KMS-11 (cell line): ENCODE measurements at regions not wholly inside any gene's neighbourhood (a gene's known extent, or its start where the extent isn't known, plus 50 kb on each side); places are given as distances from the start of the nearest gene placed in this dataset.

Experiments used
- H2AFZ ChIP-seq: fragments of 200-600 bp; sonication (generic); 2 replicates; pipeline ENCODE4 v1.6.1; 2016; ENCODE audit warnings: antibody characterized with exemption, mixed run types, low read depth
- H3K27ac ChIP-seq: fragments of 200-600 bp; sonication (generic); 2 replicates; pipeline ENCODE4 v1.6.1; 2016; ENCODE audit warnings: mild to moderate bottlenecking, mixed run types
- H3K27me3 ChIP-seq: fragments of 200-600 bp; sonication (generic); 2 replicates; pipeline ENCODE4 v1.6.1; 2017; ENCODE audit warnings: mild to moderate bottlenecking, low read depth, mixed run types, moderate library complexity; ENCODE audit not compliant: insufficient read depth
- H3K36me3 ChIP-seq: fragments of 200-600 bp; sonication (generic); 2 replicates; pipeline ENCODE4 v1.6.1; 2017; ENCODE audit warnings: mild to moderate bottlenecking, mixed run types; ENCODE audit not compliant: insufficient read depth
- H3K4me1 ChIP-seq: fragments of 200-600 bp; sonication (generic); 2 replicates; pipeline ENCODE4 v1.6.1; 2016; ENCODE audit warnings: mild to moderate bottlenecking, low read depth, mixed run types; ENCODE audit not compliant: poor library complexity, severe bottlenecking
- H3K4me2 ChIP-seq: fragments of 200-600 bp; sonication (generic); 2 replicates; pipeline ENCODE4 v1.7.0; 2016; ENCODE audit warnings: mild to moderate bottlenecking, mixed run types
- H3K4me3 ChIP-seq: fragments of 200-600 bp; sonication (generic); IDR thresholded peaks from 2 replicates; pipeline ENCODE4 v1.6.1; 2017; ENCODE audit warnings: low read depth, low read length, mixed read lengths; ENCODE audit not compliant: insufficient read depth
- H3K79me2 ChIP-seq: fragments of 200-600 bp; sonication (generic); 2 replicates; pipeline ENCODE4 v1.6.1; 2016; ENCODE audit warnings: low read depth, mixed run types; ENCODE audit not compliant: insufficient read depth
- H3K9ac ChIP-seq: fragments of 200-600 bp; sonication (generic); 2 replicates; pipeline ENCODE4 v1.6.1; 2016; ENCODE audit warnings: mild to moderate bottlenecking, mixed run types
- H4K20me1 ChIP-seq: fragments of 200-600 bp; sonication (generic); 2 replicates; pipeline ENCODE4 v1.6.1; 2016; ENCODE audit warnings: mild to moderate bottlenecking, mixed run types; ENCODE audit not compliant: insufficient read depth
- CTCF ChIP-seq: fragments of 200-600 bp; sonication (generic); conservative IDR thresholded peaks from 2 replicates; pipeline ENCODE4 v1.6.1; 2017; ENCODE audit warnings: low read depth, mild to moderate bottlenecking, antibody characterized with exemption, low read length, moderate library complexity, mixed read lengths

GRCh38 chr5:52706775-52707174 lies 80.9 kb upstream of the ITGA1 start:
- Histone ChIP-seq H3K27me3 (no peaks in the 10 kb centered on the region), H3K27ac (no peak overlapping the region), H3K9ac (no peak overlapping the region), H4K20me1 (no peaks in the 10 kb centered on the region), H3K36me3 (no peaks in the 10 kb centered on the region), H3K4me3 (no peak overlapping the region), H3K4me2 (no peak overlapping the region), H3K4me1 (no peaks in the 10 kb centered on the region), H2AFZ (no peak overlapping the region), H3K79me2 (no peaks in the 10 kb centered on the region)
- TF ChIP-seq CTCF: no peak

- Histone ChIP-seq H3K4me2 (no peak overlapping the region), H3K79me2 (no peaks in the 10 kb centered on the region), H4K20me1 (no peaks in the 10 kb centered on the region), H2AFZ (no peak overlapping the region), H3K27ac (no peak overlapping the region), H3K4me3 (no peak overlapping the region), H3K9ac (no peak overlapping the region), H3K36me3 (no peaks in the 10 kb centered on the region), H3K27me3 (no peaks in the 10 kb centered on the region), H3K4me1 (no peaks in the 10 kb centered on the region)
- TF ChIP-seq CTCF: no peak
Observed at GRCh38 chr5:52707616-52708015, 80.1 kb upstream of the ITGA1 start.

GRCh38 chr5:52708463-52708862 lies 79.3 kb upstream of the ITGA1 start:
- no peak overlapping the region for H3K4me3 ChIP-seq
- no peaks in the 10 kb centered on the region for H3K36me3 ChIP-seq
- no peaks in the 10 kb centered on the region for H3K4me1 ChIP-seq
- no peak overlapping the region for H3K27ac ChIP-seq
- no peak overlapping the region for H3K9ac ChIP-seq
- H4K20me1 ChIP-seq: no peaks in the 10 kb centered on the region
- no peak for TF ChIP-seq CTCF
- no peak overlapping the region for H2AFZ ChIP-seq
- H3K27me3 ChIP-seq: no peaks in the 10 kb centered on the region
- no peak overlapping the region for H3K4me2 ChIP-seq
- H3K79me2 ChIP-seq: no peaks in the 10 kb centered on the region

GRCh38 chr5:52709167-52709925 lies 78.4 kb upstream of the ITGA1 start:
- Histone ChIP-seq H3K36me3 (no peaks in the 10 kb centered on the region), H3K27me3 (no peaks in the 10 kb centered on the region), H3K79me2 (no peaks in the 10 kb centered on the region), H4K20me1 (no peaks in the 10 kb centered on the region), H3K4me1 (no peaks in the 10 kb centered on the region), H3K9ac (no peak overlapping the region), H3K27ac (no peak overlapping the region), H3K4me2 (no peak overlapping the region), H2AFZ (no peak overlapping the region), H3K4me3 (no peak overlapping the region)
- no peak for TF ChIP-seq CTCF
